Pulmonary artery endothelial cell (primary cell): ENCODE measurements at regions not wholly inside any gene's neighbourhood (a gene's known extent, or its start where the extent isn't known, plus 50 kb on each side); places are given as distances from the start of the nearest gene placed in this dataset.
"Not testable (repeated sequence)": the region's sequence is repeated elsewhere in the genome, so short reads cannot be mapped to it uniquely, and the experiment has no call there.

ENCODE experiments used
- DNase-seq: peaks from one replicate; pipeline ENCODE4 v3.0.0-alpha.2; 2011; ENCODE audit warnings: low read depth, low spot score

- DNase-seq, result no peak
Observed at GRCh38 chr22:48500471-48501230, 1327.0 kb downstream of the BRD1 start.

- DNase-seq, result no peak
Observed at GRCh38 chr22:48499456-48500425, 1327.9 kb downstream of the BRD1 start.

DNA sequence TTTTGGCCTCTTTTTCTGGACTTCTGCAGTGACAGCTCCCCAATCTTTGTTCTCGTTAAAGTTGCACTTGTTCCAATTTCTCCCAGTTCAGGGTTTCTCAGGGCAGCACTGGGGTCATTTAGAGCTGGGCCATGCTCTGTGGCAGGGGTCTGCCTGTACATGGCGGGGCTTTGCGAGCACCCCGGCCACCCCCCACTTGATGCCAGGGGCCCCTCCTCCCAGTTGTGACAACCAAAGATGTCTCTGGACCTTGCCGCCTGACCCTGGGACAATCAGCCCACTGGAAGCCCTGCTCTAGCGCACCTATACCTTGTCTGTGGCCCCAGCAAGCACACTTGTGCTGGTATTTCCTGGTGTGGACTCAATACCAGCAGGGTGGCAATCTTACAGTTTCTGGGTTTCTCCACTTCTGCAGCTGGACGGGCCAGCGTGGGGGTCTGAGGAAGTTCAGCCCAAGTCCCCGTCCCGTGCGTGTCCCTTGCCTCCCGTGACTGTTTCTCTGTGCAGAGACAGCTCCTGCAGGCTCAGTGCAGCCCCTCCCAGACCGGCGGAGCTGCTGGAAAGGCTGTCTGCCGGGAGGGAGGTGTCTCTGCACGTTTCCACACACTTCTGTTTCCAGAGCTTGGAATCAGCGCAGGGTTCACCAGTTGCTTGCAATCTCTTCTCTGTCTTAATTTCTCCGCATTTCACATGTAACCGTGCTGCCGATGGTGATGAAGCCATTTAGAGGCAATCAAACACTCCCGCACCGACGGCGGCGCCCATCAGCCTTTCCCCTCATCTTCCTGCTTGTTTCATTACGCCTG, 1328.9 kb downstream of the BRD1 start:
- DNase-seq, result no peak

DNA sequence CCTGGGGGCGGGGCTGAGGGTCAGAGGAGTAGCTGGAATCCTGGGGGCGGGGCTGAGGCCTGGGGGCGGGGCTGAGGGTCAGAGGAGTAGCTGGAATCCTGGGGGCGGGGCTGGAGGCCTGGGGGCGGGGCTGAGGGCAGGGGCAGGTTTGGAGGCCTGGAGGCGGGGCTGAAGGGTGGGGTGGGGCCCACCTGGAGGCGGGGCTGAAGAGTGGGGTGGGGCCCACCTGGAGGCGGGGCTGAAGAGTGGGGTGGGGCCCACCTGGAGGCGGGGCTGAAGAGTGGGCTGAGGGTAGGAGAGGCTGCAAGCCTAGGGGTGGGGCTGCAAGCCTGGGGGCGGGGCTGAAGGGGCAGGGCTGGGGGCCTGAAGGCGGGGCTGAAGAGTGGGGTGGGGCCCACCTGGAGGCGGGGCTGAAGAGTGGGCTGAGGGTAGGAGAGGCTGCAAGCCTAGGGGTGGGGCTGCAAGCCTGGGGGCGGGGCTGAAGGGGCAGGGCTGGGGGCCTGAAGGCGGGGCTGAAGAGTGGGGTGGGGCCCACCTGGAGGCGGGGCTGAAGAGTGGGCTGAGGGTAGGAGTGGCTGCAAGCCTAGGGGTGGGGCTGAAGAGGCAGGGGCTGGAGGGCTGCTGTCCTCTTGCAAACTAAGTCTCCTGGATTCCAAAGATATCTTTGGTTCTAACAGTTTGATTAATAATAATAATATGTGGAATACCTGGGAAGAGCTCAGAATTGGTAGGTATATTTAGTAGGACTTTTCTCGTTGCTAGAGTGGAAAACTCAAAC, 1329.7 kb downstream of the BRD1 start:
- DNase-seq, result not testable (repeated sequence)

GRCh38 chr22:48496987-48497650, 1330.6 kb downstream of the BRD1 start:
- no peak for DNase-seq

GRCh38 chr22:48496226-48496845, 1331.3 kb downstream of the BRD1 start:
- DNase-seq, result no peak

- DNase-seq, result no peak
Observed at GRCh38 chr22:48495751-48496080, 1332.0 kb downstream of the BRD1 start.

DNA sequence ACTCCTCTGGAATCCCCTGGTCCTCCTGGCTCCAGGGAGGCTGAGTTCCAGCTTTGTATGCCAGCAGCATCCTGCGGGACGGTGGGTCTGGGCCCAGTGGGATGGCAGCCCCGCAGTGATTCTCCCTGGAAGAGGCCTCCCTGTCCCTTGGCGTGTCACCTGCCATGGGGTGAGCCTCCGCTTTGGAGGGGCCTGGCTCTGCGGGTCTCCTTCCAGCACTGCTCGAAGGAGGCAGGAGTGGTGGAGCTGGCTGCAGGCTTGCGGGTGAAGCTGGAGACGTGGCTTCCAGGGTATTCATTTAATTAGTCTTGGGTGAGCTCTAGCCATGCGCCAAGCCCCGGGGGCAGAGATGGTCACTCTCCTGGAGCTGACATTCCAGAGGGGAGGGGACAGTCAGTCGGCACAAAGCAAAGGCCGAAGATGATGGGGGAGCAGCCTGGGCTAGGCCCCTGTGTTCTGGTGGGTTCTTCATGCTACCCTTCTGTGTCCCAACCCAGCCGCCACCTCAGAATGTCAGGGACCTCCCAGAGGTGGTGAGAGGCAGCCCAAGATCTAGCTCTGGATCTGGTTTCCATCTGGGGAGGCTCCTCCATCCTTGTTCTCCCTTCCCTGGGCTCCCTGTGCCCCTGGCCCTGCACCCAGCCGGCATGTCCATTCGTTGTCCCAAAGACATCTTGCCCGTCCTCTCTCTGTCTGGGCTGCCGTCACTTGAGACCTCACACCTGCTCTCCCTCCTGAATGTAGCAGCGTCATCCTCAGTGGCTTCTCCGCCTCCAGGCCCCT, 1332.5 kb downstream of the BRD1 start:
- no peak for DNase-seq

DNA sequence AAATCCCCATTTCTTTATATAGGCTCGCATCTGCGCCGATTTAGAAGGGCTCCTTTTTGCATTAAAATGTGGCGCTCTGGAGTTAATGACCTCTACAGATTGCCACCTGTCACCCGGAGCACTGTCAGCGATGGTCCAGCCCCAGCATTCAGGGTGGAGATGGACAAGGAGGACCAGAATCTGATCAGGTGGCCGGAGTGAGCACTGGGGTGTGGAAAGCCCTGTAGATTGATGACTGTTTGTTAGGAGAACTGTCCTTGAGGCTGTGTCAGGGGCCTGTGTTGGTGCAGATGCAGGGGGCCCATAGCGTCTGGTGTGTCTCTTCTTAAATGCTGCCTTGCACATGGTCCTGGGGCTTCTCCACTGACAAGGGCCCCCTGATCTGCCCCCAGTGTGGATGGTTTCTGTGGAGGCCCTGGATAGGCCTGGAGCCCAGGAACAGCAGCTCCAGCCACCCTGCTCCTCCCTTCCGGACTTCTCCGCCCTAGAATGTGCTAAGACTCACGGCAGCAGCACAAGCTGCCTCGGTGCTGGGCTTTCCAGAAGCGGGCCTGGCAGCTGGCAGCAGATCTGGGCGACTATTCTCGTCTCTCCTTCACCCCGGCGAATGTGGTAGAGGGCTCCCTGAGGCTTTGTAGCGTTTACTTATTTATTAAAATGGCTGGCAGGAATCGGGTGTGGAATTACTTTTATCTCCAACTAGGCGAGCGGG, 1333.3 kb downstream of the BRD1 start:
- DNase-seq, result no peak

GRCh38 chr22:48493733-48494132, 1333.9 kb downstream of the BRD1 start:
- DNase-seq, result no peak

DNA sequence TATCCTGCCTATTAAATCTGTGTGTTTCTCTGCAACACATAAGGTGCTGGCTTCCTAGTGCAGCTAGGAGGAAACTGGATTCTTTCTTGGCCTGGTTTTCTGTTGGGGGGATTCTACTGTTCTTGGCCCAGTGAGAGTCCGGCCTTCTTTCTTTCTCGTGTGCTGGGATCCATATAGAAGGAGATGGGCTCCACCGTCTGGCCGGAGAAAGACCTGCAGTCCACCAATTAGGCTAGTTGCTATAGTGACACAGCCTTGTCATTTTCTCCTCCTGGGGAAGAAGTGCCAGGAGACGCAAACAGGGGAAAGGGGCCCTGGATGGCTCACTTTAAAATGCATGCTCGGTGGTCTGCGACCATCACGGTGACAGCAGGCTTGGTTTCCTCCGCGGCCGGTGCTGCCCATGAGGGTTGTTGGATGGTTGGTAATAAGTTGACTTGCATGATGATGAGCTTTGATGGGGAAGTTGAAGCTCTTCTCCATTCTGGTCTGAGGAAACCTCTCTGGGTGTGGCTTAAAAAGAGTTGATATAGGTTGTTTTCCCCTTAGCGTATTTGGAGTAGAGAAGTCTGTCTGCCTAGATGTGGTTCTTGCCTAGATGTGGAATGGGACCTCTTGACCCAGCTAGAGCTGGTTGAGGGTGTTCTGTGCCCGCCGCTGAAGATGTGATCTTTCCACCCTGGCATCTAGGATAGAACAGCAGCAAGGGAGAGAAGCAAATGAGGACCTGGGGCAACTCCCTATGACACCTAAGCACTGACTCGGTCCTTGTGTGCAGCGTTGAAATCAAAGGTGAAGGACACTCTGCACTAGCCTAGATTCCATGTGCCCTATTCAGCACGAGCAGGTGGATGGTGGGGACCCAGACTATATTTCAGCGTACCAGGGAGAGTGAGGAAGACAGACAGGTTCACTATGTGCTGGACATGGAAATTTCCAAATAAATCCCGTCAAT, 1335.0 kb downstream of the BRD1 start:
- DNase-seq, result peak; percentile 32

GRCh38 chr22:48491451-48491941, 1336.2 kb downstream of the BRD1 start:
- no peak for DNase-seq

GRCh38 chr22:48490500-48491411, 1336.9 kb downstream of the BRD1 start:
- no peak for DNase-seq

GRCh38 chr22:48489551-48490499, 1337.8 kb downstream of the BRD1 start:
- DNase-seq, result no peak
